IMR-90 (cell line): ENCODE measurements at regions not wholly inside any gene's neighbourhood (a gene's known extent, or its start where the extent isn't known, plus 50 kb on each side); places are given as distances from the start of the nearest gene placed in this dataset.

Experiments
- ATAC-seq: fragments of 200-7000 bp; cut with Tn5 transposase; 2 replicates; pipeline ENCODE4 v1.9.1; 2020; ENCODE audit warnings: low read depth, mild to moderate bottlenecking, moderate library complexity
- BruUV-seq: library from RNA; stranded (reverse); fragments of 400-500 nt; replicated peaks from 2 replicates; lab custom pipeline; 2021; lab: Mats Ljungman, UMichigan
- CTCF ChIA-PET: fragments of 300-600 bp; formaldehyde crosslinking; extraction: SDS; loops from one replicate; lab custom pipeline; 2021; ENCODE audit warnings: antibody characterized with exemption; lab: Yijun Ruan, JAX
- POLR2A ChIA-PET: fragments of 300-600 bp; sonication (Branson Sonifier 250); formaldehyde crosslinking; loops from one replicate; lab custom pipeline; 2022; ENCODE audit warnings: antibody characterized with exemption; ENCODE audit not compliant: unreplicated experiment; lab: Charles Lee
- DNase-seq: peaks from one replicate; pipeline ENCODE4 v3.0.0; 2013
- H2AFZ ChIP-seq: replicated peaks from 2 replicates; pipeline ENCODE3; 2013; ENCODE audit warnings: low read length, mild to moderate bottlenecking; ENCODE audit not compliant: poor library complexity
- H2AK5ac ChIP-seq: 2 replicates; pipeline ENCODE4 v1.6.1; 2013; ENCODE audit warnings: low read depth, low read length, inconsistent platforms
- H2AK9ac ChIP-seq: replicated peaks from 2 replicates; pipeline ENCODE3; 2013; ENCODE audit warnings: mild to moderate bottlenecking, low read depth, low read length, moderate library complexity; ENCODE audit not compliant: poor library complexity
- H2BK120ac ChIP-seq: 2 replicates; pipeline ENCODE4 v1.6.1; 2013; ENCODE audit warnings: low read depth, low read length, inconsistent platforms
- H2BK15ac ChIP-seq: 3 replicates; pipeline ENCODE4 v1.6.1; 2013; ENCODE audit warnings: low read depth, low read length, inconsistent platforms
- H2BK20ac ChIP-seq: 2 replicates; pipeline ENCODE4 v1.6.1; 2013; ENCODE audit warnings: low read depth, mild to moderate bottlenecking, inconsistent platforms, low read length, moderate library complexity
- H2BK5ac ChIP-seq: 2 replicates; pipeline ENCODE4 v1.6.1; 2013; ENCODE audit warnings: mild to moderate bottlenecking, low read depth, low read length, inconsistent platforms; ENCODE audit not compliant: poor library complexity, severe bottlenecking
- H3K14ac ChIP-seq: replicated peaks from 2 replicates; pipeline ENCODE4 v1.6.1; 2013; ENCODE audit warnings: low read depth, low read length, inconsistent platforms
- H3K18ac ChIP-seq: 2 replicates; pipeline ENCODE4 v1.6.1; 2013; ENCODE audit warnings: low read depth, low read length, control low read depth
- H3K23ac ChIP-seq: 2 replicates; pipeline ENCODE4 v1.6.1; 2013; ENCODE audit warnings: low read depth, low read length, inconsistent platforms
- H3K27ac ChIP-seq: 2 replicates; pipeline ENCODE4 v1.5.1; 2013; ENCODE audit warnings: mild to moderate bottlenecking, control low read depth, low read length; ENCODE audit not compliant: insufficient read depth
- H3K27me3 ChIP-seq: 2 replicates; pipeline ENCODE4 v1.6.1; 2013; ENCODE audit warnings: low read length; ENCODE audit not compliant: control insufficient read depth, insufficient read depth
- H3K36me3 ChIP-seq: 2 replicates; pipeline ENCODE4 v1.6.1; 2013; ENCODE audit warnings: low read length, mixed read lengths; ENCODE audit not compliant: control insufficient read depth, insufficient read depth
- H3K4ac ChIP-seq: 2 replicates; pipeline ENCODE4 v1.6.1; 2013; ENCODE audit warnings: low read depth, low read length, inconsistent platforms
- H3K4me1 ChIP-seq: 2 replicates; pipeline ENCODE4 v1.6.1; 2013; ENCODE audit warnings: low read length, mixed read lengths; ENCODE audit not compliant: control insufficient read depth, insufficient read depth
- H3K4me2 ChIP-seq: 2 replicates; pipeline ENCODE4 v1.6.1; 2013; ENCODE audit warnings: low read depth, mild to moderate bottlenecking, control low read depth, low read length, moderate library complexity
- H3K4me3 ChIP-seq: 2 replicates; pipeline ENCODE4 v1.5.1; 2013; ENCODE audit warnings: low read depth, mild to moderate bottlenecking, control low read depth, low read length, moderate library complexity; ENCODE audit not compliant: insufficient read depth
- H3K56ac ChIP-seq: 2 replicates; pipeline ENCODE4 v1.6.1; 2013; ENCODE audit warnings: low read length, inconsistent platforms; ENCODE audit not compliant: insufficient read depth; ENCODE audit errors: extremely low read depth
- H3K79me1 ChIP-seq, 2 experiments: 2 replicates each; pipeline ENCODE4 v1.6.1; 2013; ENCODE audit warnings: low read length in 2 of 2, inconsistent platforms in 1 of 2, low read depth in 1 of 2
- H3K9ac ChIP-seq: 2 replicates; pipeline ENCODE4 v1.6.1; 2013; ENCODE audit warnings: low read depth, low read length, control low read depth
- H3K9me1 ChIP-seq: 2 replicates; pipeline ENCODE4 v1.6.1; 2013; ENCODE audit warnings: low read length, inconsistent platforms; ENCODE audit not compliant: insufficient read depth
- H3K9me3 ChIP-seq: 2 replicates; pipeline ENCODE4 v1.6.1; 2013; ENCODE audit warnings: low read length; ENCODE audit not compliant: control insufficient read depth, insufficient read depth
- H4K20me1 ChIP-seq: 2 replicates; pipeline ENCODE4 v1.6.1; 2013; ENCODE audit warnings: low read length, inconsistent platforms; ENCODE audit not compliant: insufficient read depth
- H4K5ac ChIP-seq: 2 replicates; pipeline ENCODE4 v1.6.1; 2013; ENCODE audit warnings: mild to moderate bottlenecking, low read depth, low read length, control low read depth
- H4K8ac ChIP-seq, 2 experiments: 2 replicates each; pipeline ENCODE4 v1.6.1; 2013; ENCODE audit warnings: low read depth in 2 of 2, low read length in 2 of 2, control low read depth in 1 of 2, inconsistent platforms in 1 of 2
- H4K91ac ChIP-seq: 2 replicates; pipeline ENCODE4 v1.6.1; 2013; ENCODE audit warnings: low read depth, low read length, inconsistent platforms; ENCODE audit not compliant: insufficient read depth
- BHLHE40 ChIP-seq: fragments of 150-350 bp; IDR thresholded peaks from 2 replicates; pipeline ENCODE4 v1.6.1; 2016; ENCODE audit warnings: mild to moderate bottlenecking, low read depth, low read length
- CEBPB ChIP-seq: IDR thresholded peaks from 2 replicates; pipeline ENCODE4 v1.6.1; 2012; ENCODE audit warnings: low read depth, low read length, improper control_type of control experiment
- CHD1 ChIP-seq: IDR thresholded peaks from 2 replicates; pipeline ENCODE4 v1.6.1; 2012; ENCODE audit warnings: low read depth, low read length, improper control_type of control experiment
- FOS ChIP-seq: fragments of 150-350 bp; IDR thresholded peaks from 2 replicates; pipeline ENCODE4 v1.6.1; 2016; ENCODE audit warnings: low read depth, low read length
- MAFK ChIP-seq: IDR thresholded peaks from 2 replicates; pipeline ENCODE4 v1.6.1; 2012; ENCODE audit warnings: low read depth, low read length, improper control_type of control experiment
- MAZ ChIP-seq: IDR thresholded peaks from 2 replicates; pipeline ENCODE4 v1.6.1; 2012; ENCODE audit warnings: low read depth, mild to moderate bottlenecking, low read length, improper control_type of control experiment, moderate library complexity, borderline replicate concordance
- MXI1 ChIP-seq: IDR thresholded peaks from 2 replicates; pipeline ENCODE4 v1.6.1; 2012; ENCODE audit warnings: low read depth, mild to moderate bottlenecking, low read length, moderate library complexity, borderline replicate concordance
- POLR2A ChIP-seq: IDR thresholded peaks from 2 replicates; pipeline ENCODE4 v1.6.1; 2012; ENCODE audit warnings: mild to moderate bottlenecking, low read depth, low read length
- RAD21 ChIP-seq: IDR thresholded peaks from 2 replicates; pipeline ENCODE4 v1.6.1; 2012; ENCODE audit warnings: low read length, improper control_type of control experiment
- RCOR1 ChIP-seq: IDR thresholded peaks from 2 replicates; pipeline ENCODE4 v1.6.1; 2012; ENCODE audit warnings: mild to moderate bottlenecking, low read length, improper control_type of control experiment; ENCODE audit not compliant: insufficient replicate concordance
- RFX5 ChIP-seq: IDR thresholded peaks from 2 replicates; pipeline ENCODE4 v1.8.0; 2012; ENCODE audit warnings: low read depth, mild to moderate bottlenecking, low read length, moderate library complexity
- SMC3 ChIP-seq: fragments of 150-350 bp; IDR thresholded peaks from 2 replicates; pipeline ENCODE4 v1.6.1; 2016; ENCODE audit warnings: low read depth, mild to moderate bottlenecking, antibody characterized with exemption, low read length, moderate library complexity
- WGBS, 2 experiments: methylation state at CpG; one replicate each; pipeline versions ENCODE4 v1.1.5 to v1.1.7; 2013; ENCODE audit warnings: missing lambda C conversion rate in 2 of 2; ENCODE audit not compliant: insufficient read length in 1 of 2; ENCODE audit errors: extremely low coverage in 2 of 2; 5-methylcytosine and 5-hydroxymethylcytosine counted together
- dilution Hi-C: fragments of 300-500 bp; cut with HindIII; formaldehyde crosslinking; loops from one replicate; pipeline ENCODE4 v1.14.3; 2018; ENCODE audit warnings: low sequenced_read_pairs; ENCODE audit not compliant: unreplicated experiment
- in situ Hi-C: fragments of 300-500 bp; cut with MboI; formaldehyde crosslinking; loops from 3 replicates; pipeline ENCODE4 v1.14.3; 2019; ENCODE audit warnings: low sequenced_read_pairs, inconsistent platforms, mixed read lengths
- intact Hi-C: fragments of 100-400 bp; cut with micrococcal nuclease; formaldehyde crosslinking; loops from 2 replicates; pipeline ENCODE4 v1.10.0; 2022
- TF ChIP-seq, protein P1 (sequence below): conservative IDR thresholded peaks from 2 replicates; pipeline ENCODE4 v1.5.1; 2012; ENCODE audit warnings: mild to moderate bottlenecking, low read depth, low read length, improper control_type of control experiment
- TF ChIP-seq, protein P2 (sequence below): fragments of 150-350 bp; IDR thresholded peaks from 2 replicates; pipeline ENCODE4 v1.6.1; 2017; ENCODE audit warnings: mild to moderate bottlenecking, antibody characterized with exemption, low read length, low read depth

DNA sequence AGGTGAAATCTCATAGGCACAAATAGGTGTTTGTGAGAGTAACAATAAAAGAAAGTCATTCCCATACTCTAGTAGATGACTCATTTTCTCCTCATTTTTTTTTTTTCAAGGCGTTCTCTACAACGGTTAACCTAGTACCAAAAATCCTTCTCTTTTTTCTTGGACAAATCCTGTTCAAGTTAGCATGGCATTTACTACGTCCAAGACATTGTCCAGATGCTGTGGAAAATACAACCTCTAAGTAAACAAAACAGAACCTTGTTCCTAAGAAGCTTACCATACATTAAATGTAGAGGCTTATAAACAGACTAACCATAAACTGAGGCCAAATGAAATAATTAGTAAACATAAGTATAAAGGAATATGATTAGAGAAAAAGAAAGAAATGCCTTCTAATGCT, 76.2 kb upstream of the RGS4 start:
- H2BK120ac ChIP-seq, result no peak overlapping the region
- no peak overlapping the region for H2BK5ac ChIP-seq
- H4K8ac ChIP-seq, result no peak overlapping the region
- H3K23ac ChIP-seq, result no peak overlapping the region
- H4K91ac ChIP-seq, result no peak overlapping the region
- H3K4me1 ChIP-seq, result peaks cover 4% of the 10 kb centered on the region; the same call in 1 of the 2 replicates
- H3K27me3 ChIP-seq, result no peaks in the 10 kb centered on the region
- BruUV-seq, result no TSS peak
- H3K4me2 ChIP-seq, result no peak overlapping the region
- H2AK5ac ChIP-seq, result no peak overlapping the region
- no peak overlapping the region for H2BK15ac ChIP-seq
- H3K4ac ChIP-seq, result no peak overlapping the region
- no peaks in the 10 kb centered on the region for H3K9me3 ChIP-seq
- no peaks in the 10 kb centered on the region for H3K9me1 ChIP-seq
- no peak overlapping the region for H3K4me3 ChIP-seq
- no peaks in the 10 kb centered on the region for H3K36me3 ChIP-seq
- no peak overlapping the region for H3K18ac ChIP-seq
- dilution Hi-C loops, result no loop called here
- no peak overlapping the region for H3K56ac ChIP-seq
- in situ Hi-C loops, result no loop called here
- DNase-seq, result no peak
- ATAC-seq, result no peak
- no peak overlapping the region for H3K14ac ChIP-seq
- no peak overlapping the region for H3K9ac ChIP-seq
- H2AFZ ChIP-seq, result no peak overlapping the region
- no peak overlapping the region for H3K27ac ChIP-seq
- no peak for TF ChIP-seq MAZ
- TF ChIP-seq MXI1, result no peak
- TF ChIP-seq, protein P1, sequence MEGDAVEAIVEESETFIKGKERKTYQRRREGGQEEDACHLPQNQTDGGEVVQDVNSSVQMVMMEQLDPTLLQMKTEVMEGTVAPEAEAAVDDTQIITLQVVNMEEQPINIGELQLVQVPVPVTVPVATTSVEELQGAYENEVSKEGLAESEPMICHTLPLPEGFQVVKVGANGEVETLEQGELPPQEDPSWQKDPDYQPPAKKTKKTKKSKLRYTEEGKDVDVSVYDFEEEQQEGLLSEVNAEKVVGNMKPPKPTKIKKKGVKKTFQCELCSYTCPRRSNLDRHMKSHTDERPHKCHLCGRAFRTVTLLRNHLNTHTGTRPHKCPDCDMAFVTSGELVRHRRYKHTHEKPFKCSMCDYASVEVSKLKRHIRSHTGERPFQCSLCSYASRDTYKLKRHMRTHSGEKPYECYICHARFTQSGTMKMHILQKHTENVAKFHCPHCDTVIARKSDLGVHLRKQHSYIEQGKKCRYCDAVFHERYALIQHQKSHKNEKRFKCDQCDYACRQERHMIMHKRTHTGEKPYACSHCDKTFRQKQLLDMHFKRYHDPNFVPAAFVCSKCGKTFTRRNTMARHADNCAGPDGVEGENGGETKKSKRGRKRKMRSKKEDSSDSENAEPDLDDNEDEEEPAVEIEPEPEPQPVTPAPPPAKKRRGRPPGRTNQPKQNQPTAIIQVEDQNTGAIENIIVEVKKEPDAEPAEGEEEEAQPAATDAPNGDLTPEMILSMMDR, result no peak
- no peak for TF ChIP-seq RFX5
- TF ChIP-seq BHLHE40, result no peak
- no peak for TF ChIP-seq RAD21
- TF ChIP-seq, protein P2, sequence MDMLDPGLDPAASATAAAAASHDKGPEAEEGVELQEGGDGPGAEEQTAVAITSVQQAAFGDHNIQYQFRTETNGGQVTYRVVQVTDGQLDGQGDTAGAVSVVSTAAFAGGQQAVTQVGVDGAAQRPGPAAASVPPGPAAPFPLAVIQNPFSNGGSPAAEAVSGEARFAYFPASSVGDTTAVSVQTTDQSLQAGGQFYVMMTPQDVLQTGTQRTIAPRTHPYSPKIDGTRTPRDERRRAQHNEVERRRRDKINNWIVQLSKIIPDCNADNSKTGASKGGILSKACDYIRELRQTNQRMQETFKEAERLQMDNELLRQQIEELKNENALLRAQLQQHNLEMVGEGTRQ, result no peak
- no peak for TF ChIP-seq RCOR1
- TF ChIP-seq CHD1, result no peak
- TF ChIP-seq CEBPB, result no peak
- TF ChIP-seq MAFK, result no peak
- TF ChIP-seq SMC3, result no peak
- TF ChIP-seq POLR2A, result no peak
- TF ChIP-seq FOS, result no peak
- intact Hi-C loops, result no loop called here
- no peaks in the 10 kb centered on the region for H4K20me1 ChIP-seq
- no peak overlapping the region for H2AK9ac ChIP-seq
- H4K5ac ChIP-seq, result no peak overlapping the region
- no CpG with 5 or more reads among the region's 3 CpGs for WGBS, 2 experiments
- no peak overlapping the region for H2BK20ac ChIP-seq
- ChIA-PET POLR2A (no interaction called here), CTCF (no interaction called here)
- H3K79me1 ChIP-seq, result no peaks in the 10 kb centered on the region; a peak in 1 of 4 replicates
